ENCODE measurements at regions not wholly inside any gene's neighbourhood (a gene's known extent, or its start where the extent isn't known, plus 50 kb on each side); places are given as distances from the start of the nearest gene placed in this dataset.

- no peak for DNase-seq (ENCODE audit: low read depth in 2 of 2)
- no peak overlapping the region for H3K4me3 ChIP-seq (replicated peaks in 1 of 2; ENCODE audit: low read depth in 2 of 2, low read length in 2 of 2)
- TF ChIP-seq, protein P1, sequence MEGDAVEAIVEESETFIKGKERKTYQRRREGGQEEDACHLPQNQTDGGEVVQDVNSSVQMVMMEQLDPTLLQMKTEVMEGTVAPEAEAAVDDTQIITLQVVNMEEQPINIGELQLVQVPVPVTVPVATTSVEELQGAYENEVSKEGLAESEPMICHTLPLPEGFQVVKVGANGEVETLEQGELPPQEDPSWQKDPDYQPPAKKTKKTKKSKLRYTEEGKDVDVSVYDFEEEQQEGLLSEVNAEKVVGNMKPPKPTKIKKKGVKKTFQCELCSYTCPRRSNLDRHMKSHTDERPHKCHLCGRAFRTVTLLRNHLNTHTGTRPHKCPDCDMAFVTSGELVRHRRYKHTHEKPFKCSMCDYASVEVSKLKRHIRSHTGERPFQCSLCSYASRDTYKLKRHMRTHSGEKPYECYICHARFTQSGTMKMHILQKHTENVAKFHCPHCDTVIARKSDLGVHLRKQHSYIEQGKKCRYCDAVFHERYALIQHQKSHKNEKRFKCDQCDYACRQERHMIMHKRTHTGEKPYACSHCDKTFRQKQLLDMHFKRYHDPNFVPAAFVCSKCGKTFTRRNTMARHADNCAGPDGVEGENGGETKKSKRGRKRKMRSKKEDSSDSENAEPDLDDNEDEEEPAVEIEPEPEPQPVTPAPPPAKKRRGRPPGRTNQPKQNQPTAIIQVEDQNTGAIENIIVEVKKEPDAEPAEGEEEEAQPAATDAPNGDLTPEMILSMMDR (IDR thresholded peaks at IDR 0.05; ENCODE audit: low read depth, low read length) = no peak
Observed at GRCh38 chr13:105591277-105591676, 944.2 kb downstream of the EFNB2 start.

DNA sequence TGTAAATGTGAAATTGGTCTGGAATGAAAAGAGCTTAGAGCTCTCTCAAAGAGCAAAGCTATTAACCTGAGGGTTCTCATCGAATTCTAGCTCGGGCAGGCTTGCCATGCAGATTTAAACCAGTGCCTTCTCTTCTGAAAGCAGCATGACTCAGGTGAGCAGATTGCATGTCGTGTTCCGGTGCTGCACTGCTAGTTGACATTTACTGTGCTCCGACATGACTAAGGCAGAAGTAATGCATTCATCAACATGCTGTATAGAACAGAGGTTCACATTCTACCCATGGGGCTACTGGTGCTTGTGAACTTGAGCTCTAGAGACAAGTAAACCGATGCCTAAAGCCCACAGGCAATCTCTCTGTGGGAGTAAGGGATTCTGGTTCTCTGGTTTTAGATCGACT is 947.7 kb downstream of the EFNB2 start:
- TF ChIP-seq, protein P1 (IDR thresholded peaks at IDR 0.05; ENCODE audit: low read depth, low read length) = no peak
- no peak overlapping the region for H3K4me3 ChIP-seq (replicated peaks in 1 of 2; ENCODE audit: low read depth in 2 of 2, low read length in 2 of 2)
- DNase-seq (ENCODE audit: low read depth in 2 of 2) = peak in 1 of 2 donors; percentile 46

DNA sequence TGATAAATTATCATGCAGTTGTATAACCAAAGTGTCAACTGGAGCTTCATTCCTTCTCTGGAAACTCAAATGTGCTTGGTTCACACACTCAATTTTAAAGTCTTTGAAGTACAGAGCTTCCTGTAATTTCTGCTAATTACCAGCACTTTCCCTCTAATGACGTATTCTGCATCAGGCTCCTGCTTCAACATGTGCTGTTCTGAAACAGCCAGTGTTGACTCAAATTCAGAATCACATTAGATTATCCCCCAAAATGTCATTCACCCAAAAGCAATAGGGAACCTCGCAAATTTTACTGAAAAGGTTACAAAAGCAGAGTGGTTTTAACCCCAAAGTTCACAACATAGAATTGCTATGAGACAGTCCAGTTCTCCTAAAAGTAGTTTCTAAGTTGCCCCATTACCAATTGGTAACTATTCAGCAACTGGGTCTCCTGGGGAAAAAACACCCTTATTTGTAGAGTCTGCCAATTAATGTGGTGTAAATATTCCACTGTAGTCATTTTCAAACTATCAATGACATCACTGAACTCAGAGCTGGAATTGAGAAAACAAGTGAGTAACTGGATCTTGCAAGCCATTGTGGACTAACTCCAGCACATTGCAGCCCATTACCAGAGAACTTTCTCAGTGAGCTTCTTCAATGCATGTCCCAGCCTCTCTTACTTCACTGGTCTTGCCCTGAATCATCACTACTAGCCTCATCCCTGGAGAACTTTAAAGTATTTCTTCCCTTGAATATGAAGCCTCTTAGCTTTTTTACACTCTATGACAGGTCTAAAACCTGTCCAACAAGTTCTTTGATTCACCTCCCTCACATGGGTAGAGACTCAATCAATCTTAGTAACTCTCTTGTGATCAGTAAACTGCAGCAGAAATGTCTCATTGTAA is 955.4 kb downstream of the EFNB2 start:
- DNase-seq (ENCODE audit: low read depth in 2 of 2) = peak in 1 of 2 donors; percentile 17
- no peak overlapping the region for H3K4me3 ChIP-seq (replicated peaks in 1 of 2; ENCODE audit: low read depth in 2 of 2, low read length in 2 of 2)
- TF ChIP-seq, protein P1 (IDR thresholded peaks at IDR 0.05; ENCODE audit: low read depth, low read length) = no peak

DNA sequence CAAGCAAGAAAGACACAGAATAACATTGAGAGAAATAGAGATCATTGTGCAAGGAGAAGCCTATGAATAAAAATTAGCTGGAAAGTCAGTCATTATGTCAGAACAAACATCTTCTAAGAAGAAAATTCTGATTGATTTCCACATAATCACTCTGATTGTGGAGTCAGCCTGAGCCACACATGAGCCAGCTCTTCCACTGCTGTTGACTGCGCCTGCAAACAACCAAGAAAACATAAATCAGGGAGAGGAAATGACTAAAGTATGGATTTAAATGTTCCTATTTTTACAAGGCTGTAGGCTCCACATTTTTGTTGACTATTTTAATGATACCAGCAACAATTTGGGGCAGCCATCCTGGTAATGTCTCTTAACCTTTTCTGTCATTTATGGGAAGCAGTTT is 962.3 kb downstream of the EFNB2 start:
- TF ChIP-seq, protein P1 (IDR thresholded peaks at IDR 0.05; ENCODE audit: low read depth, low read length) = no peak
- peak in 1 of 2 donors; percentile 28 for DNase-seq (ENCODE audit: low read depth in 2 of 2)
- H3K4me3 ChIP-seq (replicated peaks in 1 of 2; ENCODE audit: low read depth in 2 of 2, low read length in 2 of 2) = no peak overlapping the region

DNA sequence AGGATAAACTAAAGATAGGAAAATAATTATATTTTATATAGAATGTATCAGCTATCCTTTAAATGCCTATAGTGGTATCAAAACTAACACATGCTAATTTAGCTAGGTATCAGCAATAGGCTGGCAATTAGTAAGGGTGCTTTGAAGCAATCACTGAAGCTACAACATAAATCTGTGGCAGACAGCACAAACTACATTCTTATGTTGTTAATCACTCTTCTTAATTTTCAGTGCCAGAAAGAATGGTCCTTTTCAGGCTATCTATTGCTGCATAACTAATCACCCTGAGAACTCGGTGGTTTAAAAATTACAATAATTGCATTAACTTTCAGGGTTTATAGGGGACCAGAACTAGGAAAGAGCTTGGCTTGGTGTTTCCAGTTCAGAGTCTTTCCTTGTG is 963.1 kb downstream of the EFNB2 start:
- DNase-seq (ENCODE audit: low read depth in 2 of 2) = peak in 1 of 2 donors; percentile 5
- TF ChIP-seq, protein P1 (IDR thresholded peaks at IDR 0.05; ENCODE audit: low read depth, low read length) = no peak
- H3K4me3 ChIP-seq (replicated peaks in 1 of 2; ENCODE audit: low read depth in 2 of 2, low read length in 2 of 2) = no peak overlapping the region

DNA sequence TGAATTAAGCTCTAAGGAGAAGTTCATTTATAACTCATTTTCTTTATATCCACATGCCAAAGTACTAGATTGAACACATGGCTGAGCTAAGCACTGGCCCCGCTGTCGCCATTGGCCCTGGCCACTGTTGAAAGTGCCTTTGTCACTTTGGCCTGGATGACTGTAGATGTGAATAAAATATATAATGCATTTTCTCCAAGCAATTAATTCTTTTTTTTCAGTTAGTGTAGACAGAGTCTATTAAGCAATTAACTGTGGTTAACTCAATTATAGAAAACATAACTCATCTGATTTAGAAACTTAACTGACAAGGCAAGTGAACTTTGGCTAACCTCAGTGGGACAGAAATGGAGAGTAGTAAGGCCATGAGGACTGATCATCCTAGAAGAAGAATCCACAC is 965.6 kb downstream of the EFNB2 start:
- TF ChIP-seq, protein P1 (IDR thresholded peaks at IDR 0.05; ENCODE audit: low read depth, low read length) = no peak
- no peak for DNase-seq (ENCODE audit: low read depth in 2 of 2)
- H3K4me3 ChIP-seq (replicated peaks in 1 of 2; ENCODE audit: low read depth in 2 of 2, low read length in 2 of 2) = no peak overlapping the region
